ENCODE measurements at regions not wholly inside any gene's neighbourhood (a gene's known extent, or its start where the extent isn't known, plus 50 kb on each side); places are given as distances from the start of the nearest gene placed in this dataset.

GRCh38 chr20:10730629-10731183 lies 56.9 kb upstream of the JAG1 start:
- H3K4me1 ChIP-seq (replicated peaks; ENCODE audit: insufficient read depth): peaks cover 9% of the 10 kb centered on the region
- ChIA-PET POLR2A (ENCODE audit: unreplicated experiment) (interaction anchor here (0.7 kb wide), 1 partner anchor 108 kb away, joined by 7 read pairs; no protein-coding TSS in a partner anchor), CTCF (no interaction called here)
- H4K20me1 ChIP-seq (ENCODE audit: insufficient read depth): no peaks in the 10 kb centered on the region
- H3K4me2 ChIP-seq: no peak overlapping the region
- no peak overlapping the region for H3K4me3 ChIP-seq
- no peak for TF ChIP-seq EZH2 (IDR thresholded peaks at IDR 0.05; ENCODE audit: low read depth)
- TF ChIP-seq, protein P1, sequence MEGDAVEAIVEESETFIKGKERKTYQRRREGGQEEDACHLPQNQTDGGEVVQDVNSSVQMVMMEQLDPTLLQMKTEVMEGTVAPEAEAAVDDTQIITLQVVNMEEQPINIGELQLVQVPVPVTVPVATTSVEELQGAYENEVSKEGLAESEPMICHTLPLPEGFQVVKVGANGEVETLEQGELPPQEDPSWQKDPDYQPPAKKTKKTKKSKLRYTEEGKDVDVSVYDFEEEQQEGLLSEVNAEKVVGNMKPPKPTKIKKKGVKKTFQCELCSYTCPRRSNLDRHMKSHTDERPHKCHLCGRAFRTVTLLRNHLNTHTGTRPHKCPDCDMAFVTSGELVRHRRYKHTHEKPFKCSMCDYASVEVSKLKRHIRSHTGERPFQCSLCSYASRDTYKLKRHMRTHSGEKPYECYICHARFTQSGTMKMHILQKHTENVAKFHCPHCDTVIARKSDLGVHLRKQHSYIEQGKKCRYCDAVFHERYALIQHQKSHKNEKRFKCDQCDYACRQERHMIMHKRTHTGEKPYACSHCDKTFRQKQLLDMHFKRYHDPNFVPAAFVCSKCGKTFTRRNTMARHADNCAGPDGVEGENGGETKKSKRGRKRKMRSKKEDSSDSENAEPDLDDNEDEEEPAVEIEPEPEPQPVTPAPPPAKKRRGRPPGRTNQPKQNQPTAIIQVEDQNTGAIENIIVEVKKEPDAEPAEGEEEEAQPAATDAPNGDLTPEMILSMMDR (conservative IDR thresholded peaks at IDR 0.05): no peak
- no peaks in the 10 kb centered on the region for H3K36me3 ChIP-seq (ENCODE audit: low read depth)
- no peaks in the 10 kb centered on the region for H3K9me2 ChIP-seq (ENCODE audit: insufficient read depth)
- BruUV-seq (replicated peaks): no TSS peak
- intact Hi-C loops (cut with micrococcal nuclease; ENCODE audit: unreplicated experiment): no loop called here
- no peaks in the 10 kb centered on the region for H3K79me2 ChIP-seq (ENCODE audit: low read depth)
- DNase-seq: no peak
- H3K27ac ChIP-seq: no peak overlapping the region
- H2AFZ ChIP-seq: no peak overlapping the region
- no peaks in the 10 kb centered on the region for H3F3A ChIP-seq (ENCODE audit: insufficient read depth, low read depth)
- H3K27me3 ChIP-seq (ENCODE audit: insufficient read depth, low read depth): no peaks in the 10 kb centered on the region
- 0 out of 2 replicates have a peak, but pooled peaks cover 10% of the 10 kb centered on the region for H3K9me3 ChIP-seq (ENCODE audit: insufficient read depth, low read depth)

- no peak overlapping the region for H2AFZ ChIP-seq
- H3K79me2 ChIP-seq (ENCODE audit: low read depth): no peaks in the 10 kb centered on the region
- ChIA-PET CTCF (interaction anchor here (0.6 kb wide), 1 partner anchor 132 kb away, joined by 3 read pairs; no protein-coding TSS in a partner anchor), POLR2A (ENCODE audit: unreplicated experiment) (interaction anchor here (0.7 kb wide), 1 partner anchor 108 kb away, joined by 7 read pairs; no protein-coding TSS in a partner anchor)
- TF ChIP-seq, protein P1 (conservative IDR thresholded peaks at IDR 0.05): no peak
- no peak for TF ChIP-seq EZH2 (IDR thresholded peaks at IDR 0.05; ENCODE audit: low read depth)
- H3K36me3 ChIP-seq (ENCODE audit: low read depth): no peaks in the 10 kb centered on the region
- no peaks in the 10 kb centered on the region for H4K20me1 ChIP-seq (ENCODE audit: insufficient read depth)
- no peaks in the 10 kb centered on the region for H3K9me2 ChIP-seq (ENCODE audit: insufficient read depth)
- H3K27me3 ChIP-seq (ENCODE audit: insufficient read depth, low read depth): no peaks in the 10 kb centered on the region
- H3K9me3 ChIP-seq (ENCODE audit: insufficient read depth, low read depth): 0 out of 2 replicates have a peak, but pooled peaks cover 10% of the 10 kb centered on the region
- BruUV-seq (replicated peaks): no TSS peak
- intact Hi-C loops (cut with micrococcal nuclease; ENCODE audit: unreplicated experiment): no loop called here
- DNase-seq: no peak
- no peak overlapping the region for H3K27ac ChIP-seq
- H3K4me3 ChIP-seq: no peak overlapping the region
- peaks cover 9% of the 10 kb centered on the region for H3K4me1 ChIP-seq (replicated peaks; ENCODE audit: insufficient read depth)
- H3F3A ChIP-seq (ENCODE audit: insufficient read depth, low read depth): no peaks in the 10 kb centered on the region
- no peak overlapping the region for H3K4me2 ChIP-seq
These were observed 57.6 kb upstream of the JAG1 start for GRCh38 chr20:10731190-10731965.

- ChIA-PET CTCF (no interaction called here), POLR2A (ENCODE audit: unreplicated experiment) (no interaction called here)
- no peaks in the 10 kb centered on the region for H3K9me2 ChIP-seq (ENCODE audit: insufficient read depth)
- TF ChIP-seq, protein P1 (conservative IDR thresholded peaks at IDR 0.05): no peak
- TF ChIP-seq EZH2 (IDR thresholded peaks at IDR 0.05; ENCODE audit: low read depth): no peak
- no TSS peak for BruUV-seq (replicated peaks)
- H3K9me3 ChIP-seq (ENCODE audit: insufficient read depth, low read depth): 0 out of 2 replicates have a peak, but pooled peaks cover 10% of the 10 kb centered on the region
- peaks cover 9% of the 10 kb centered on the region for H3K4me1 ChIP-seq (replicated peaks; ENCODE audit: insufficient read depth)
- no peaks in the 10 kb centered on the region for H3K36me3 ChIP-seq (ENCODE audit: low read depth)
- no peak for DNase-seq
- no peaks in the 10 kb centered on the region for H3F3A ChIP-seq (ENCODE audit: insufficient read depth, low read depth)
- no peaks in the 10 kb centered on the region for H3K27me3 ChIP-seq (ENCODE audit: insufficient read depth, low read depth)
- H3K27ac ChIP-seq: no peak overlapping the region
- no peak overlapping the region for H3K4me2 ChIP-seq
- intact Hi-C loops (cut with micrococcal nuclease; ENCODE audit: unreplicated experiment): no loop called here
- H2AFZ ChIP-seq: no peak overlapping the region
- no peaks in the 10 kb centered on the region for H4K20me1 ChIP-seq (ENCODE audit: insufficient read depth)
- H3K79me2 ChIP-seq (ENCODE audit: low read depth): no peaks in the 10 kb centered on the region
- no peak overlapping the region for H3K4me3 ChIP-seq
These were observed 59.3 kb upstream of the JAG1 start for GRCh38 chr20:10733122-10733521.
